ENCODE measurements at regions not wholly inside any gene's neighbourhood (a gene's known extent, or its start where the extent isn't known, plus 50 kb on each side); places are given as distances from the start of the nearest gene placed in this dataset.

DNA sequence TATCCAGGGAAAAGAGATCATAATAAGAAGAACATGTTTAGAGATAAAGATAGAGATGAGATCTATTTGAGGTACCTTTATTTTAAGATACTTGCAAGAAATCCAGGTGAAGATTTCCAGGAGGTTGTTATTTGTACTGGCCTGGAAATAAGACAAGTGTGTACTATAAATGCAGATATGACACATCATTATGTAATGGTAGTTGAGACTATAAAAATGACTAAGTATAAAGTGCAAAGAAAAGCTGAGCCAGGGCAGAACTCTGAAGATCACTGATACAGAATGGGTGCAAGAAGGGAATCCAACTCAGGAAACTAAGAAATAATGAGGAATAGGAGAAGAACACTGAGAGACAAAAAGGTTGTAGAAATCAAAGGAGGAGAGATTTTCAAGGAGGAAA is 378.2 kb upstream of the PBX1 start:
- intact Hi-C loops (cut with micrococcal nuclease): no loop called here
- Histone ChIP-seq H3K4me3 (replicated peaks in 1 of 3; ENCODE audit: insufficient read depth in 1 of 3, low read depth in 1 of 3, low read length in 3 of 3) (no peak overlapping the region), H3K27ac (ENCODE audit: insufficient read depth, low read depth, low read length) (no peak overlapping the region), H3K9me1 (replicated peaks; ENCODE audit: control insufficient read depth, extremely low read depth, insufficient read depth, low read length) (no peaks in the 10 kb centered on the region), H2AFZ (ENCODE audit: low read depth, low read length) (no peak overlapping the region), H3K79me2 (ENCODE audit: control insufficient read depth, insufficient read depth, low read length) (no peaks in the 10 kb centered on the region), H3K9me3 (replicated peaks; ENCODE audit: control insufficient read depth, insufficient read depth, low read length) (no peaks in the 10 kb centered on the region), H3K36me3 (ENCODE audit: control insufficient read depth in 2 of 2, extremely low read depth in 1 of 2, insufficient read depth in 2 of 2, low read length in 2 of 2) (no peaks in the 10 kb centered on the region), H4K20me1 (replicated peaks; ENCODE audit: control insufficient read depth, extremely low read depth, insufficient read depth, low read length) (no peaks in the 10 kb centered on the region), H3K27me3 (ENCODE audit: control insufficient read depth in 2 of 2, insufficient read depth in 2 of 2, low read length in 2 of 2) (no peaks in the 10 kb centered on the region), H3K4me2 (ENCODE audit: insufficient read depth, low read length) (no peak overlapping the region), H3K4me1 (ENCODE audit: control insufficient read depth, extremely low read depth, insufficient read depth, low read length) (no peaks in the 10 kb centered on the region), H3K9ac (replicated peaks; ENCODE audit: extremely low read depth, insufficient read depth, low read length) (no peak overlapping the region)
- DNase-seq (ENCODE audit: low read depth, low spot score) (no peak), FAIRE-seq (no peak)
- dilution Hi-C loops (cut with MboI; ENCODE audit: extremely low pct_ligation_motif_present, low sequenced_read_pairs): no loop called here
- ChIA-PET CTCF (no interaction called here), POLR2A (no interaction called here)
- BruUV-seq (replicated peaks): no TSS peak
- TF ChIP-seq EZH2 (IDR thresholded peaks at IDR 0.05; ENCODE audit: borderline replicate concordance, low read depth, low read length, severe bottlenecking): no peak
- no peak for TF ChIP-seq GATA2 (IDR thresholded peaks at IDR 0.05; ENCODE audit: insufficient read depth, insufficient read length, low read depth, low read length)
- no peak for TF ChIP-seq FOS (IDR thresholded peaks at IDR 0.05; ENCODE audit: borderline replicate concordance, insufficient read depth, low read length)
- no peak for TF ChIP-seq CTCF (IDR thresholded peaks at IDR 0.05; ENCODE audit: extremely low read depth in 1 of 2, insufficient read depth in 1 of 2, low read depth in 1 of 2, low read length in 2 of 2)
- no peak for TF ChIP-seq POLR2A (IDR thresholded peaks at IDR 0.05; ENCODE audit: low read depth, low read length)
- TF ChIP-seq MYC (IDR thresholded peaks at IDR 0.05; ENCODE audit: low read depth, low read length): no peak
- no peak for TF ChIP-seq MAX (IDR thresholded peaks at IDR 0.05; ENCODE audit: insufficient read depth, insufficient read length)
- TF ChIP-seq POLR2AphosphoS5 (IDR thresholded peaks at IDR 0.05; ENCODE audit: insufficient read depth, low read depth, low read length): no peak
